ENCODE measurements at regions not wholly inside any gene's neighbourhood (a gene's known extent, or its start where the extent isn't known, plus 50 kb on each side); places are given as distances from the start of the nearest gene placed in this dataset.

DNA sequence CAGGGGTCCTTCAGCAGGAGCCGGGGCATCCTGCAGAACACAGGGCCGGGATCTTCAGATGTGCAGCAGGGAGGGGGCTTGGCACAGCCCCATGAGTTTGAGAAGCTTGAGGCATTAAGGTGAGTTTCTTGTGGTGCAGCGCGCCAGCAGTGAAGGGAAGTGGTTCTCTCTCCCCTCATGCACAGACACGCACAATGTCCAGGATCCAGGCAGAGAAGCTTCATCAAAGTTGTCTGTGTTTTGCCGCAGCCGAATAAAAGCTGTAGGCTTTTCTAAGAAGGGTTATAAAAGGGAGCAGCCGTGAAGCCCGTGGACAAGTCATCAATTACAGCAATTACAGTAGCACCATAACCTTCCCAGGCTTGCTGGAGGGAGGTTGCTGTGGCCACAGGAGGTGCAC lies 491.0 kb upstream of the CDH4 start:
- H3K9me3 ChIP-seq: 0 out of 2 replicates have a peak, but pooled peaks cover 3% of the 10 kb centered on the region
- H2AFZ ChIP-seq (ENCODE audit: low read depth): no peak overlapping the region
- H3K79me2 ChIP-seq (ENCODE audit: insufficient read depth): no peaks in the 10 kb centered on the region
- ChIA-PET CTCF (no interaction called here), POLR2A (no interaction called here)
- H3K36me3 ChIP-seq (replicated peaks in 1 of 2; ENCODE audit: control insufficient read depth in 1 of 2, insufficient read depth in 2 of 2, low read length in 1 of 2): no peaks in the 10 kb centered on the region
- no peaks in the 10 kb centered on the region for H3F3A ChIP-seq (replicated peaks; ENCODE audit: insufficient read depth)
- TF ChIP-seq ZBTB33 (IDR thresholded peaks at IDR 0.05; ENCODE audit: borderline replicate concordance, low read depth) (no peak), GATA2 (CRISPR knock-in tag; IDR thresholded peaks at IDR 0.05) (no peak), RFX5 (IDR thresholded peaks at IDR 0.05; ENCODE audit: low read length) (no peak), FOXM1 (IDR thresholded peaks at IDR 0.05; ENCODE audit: low read depth) (no peak), TAF1 (IDR thresholded peaks at IDR 0.05; ENCODE audit: borderline replicate concordance, low read depth, low read length) (no peak), NRF1 (IDR thresholded peaks at IDR 0.05; ENCODE audit: low read depth, low read length) (no peak), RAD21 (IDR thresholded peaks at IDR 0.05; ENCODE audit: low read length) (no peak), TCF12 (IDR thresholded peaks at IDR 0.05) (no peak), FOSL2 (IDR thresholded peaks at IDR 0.05; ENCODE audit: borderline replicate concordance, low read depth) (no peak)
- TF ChIP-seq, protein P1, sequence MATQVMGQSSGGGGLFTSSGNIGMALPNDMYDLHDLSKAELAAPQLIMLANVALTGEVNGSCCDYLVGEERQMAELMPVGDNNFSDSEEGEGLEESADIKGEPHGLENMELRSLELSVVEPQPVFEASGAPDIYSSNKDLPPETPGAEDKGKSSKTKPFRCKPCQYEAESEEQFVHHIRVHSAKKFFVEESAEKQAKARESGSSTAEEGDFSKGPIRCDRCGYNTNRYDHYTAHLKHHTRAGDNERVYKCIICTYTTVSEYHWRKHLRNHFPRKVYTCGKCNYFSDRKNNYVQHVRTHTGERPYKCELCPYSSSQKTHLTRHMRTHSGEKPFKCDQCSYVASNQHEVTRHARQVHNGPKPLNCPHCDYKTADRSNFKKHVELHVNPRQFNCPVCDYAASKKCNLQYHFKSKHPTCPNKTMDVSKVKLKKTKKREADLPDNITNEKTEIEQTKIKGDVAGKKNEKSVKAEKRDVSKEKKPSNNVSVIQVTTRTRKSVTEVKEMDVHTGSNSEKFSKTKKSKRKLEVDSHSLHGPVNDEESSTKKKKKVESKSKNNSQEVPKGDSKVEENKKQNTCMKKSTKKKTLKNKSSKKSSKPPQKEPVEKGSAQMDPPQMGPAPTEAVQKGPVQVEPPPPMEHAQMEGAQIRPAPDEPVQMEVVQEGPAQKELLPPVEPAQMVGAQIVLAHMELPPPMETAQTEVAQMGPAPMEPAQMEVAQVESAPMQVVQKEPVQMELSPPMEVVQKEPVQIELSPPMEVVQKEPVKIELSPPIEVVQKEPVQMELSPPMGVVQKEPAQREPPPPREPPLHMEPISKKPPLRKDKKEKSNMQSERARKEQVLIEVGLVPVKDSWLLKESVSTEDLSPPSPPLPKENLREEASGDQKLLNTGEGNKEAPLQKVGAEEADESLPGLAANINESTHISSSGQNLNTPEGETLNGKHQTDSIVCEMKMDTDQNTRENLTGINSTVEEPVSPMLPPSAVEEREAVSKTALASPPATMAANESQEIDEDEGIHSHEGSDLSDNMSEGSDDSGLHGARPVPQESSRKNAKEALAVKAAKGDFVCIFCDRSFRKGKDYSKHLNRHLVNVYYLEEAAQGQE (IDR thresholded peaks at IDR 0.05; ENCODE audit: low read depth, low read length): no peak
- TF ChIP-seq, protein P2, sequence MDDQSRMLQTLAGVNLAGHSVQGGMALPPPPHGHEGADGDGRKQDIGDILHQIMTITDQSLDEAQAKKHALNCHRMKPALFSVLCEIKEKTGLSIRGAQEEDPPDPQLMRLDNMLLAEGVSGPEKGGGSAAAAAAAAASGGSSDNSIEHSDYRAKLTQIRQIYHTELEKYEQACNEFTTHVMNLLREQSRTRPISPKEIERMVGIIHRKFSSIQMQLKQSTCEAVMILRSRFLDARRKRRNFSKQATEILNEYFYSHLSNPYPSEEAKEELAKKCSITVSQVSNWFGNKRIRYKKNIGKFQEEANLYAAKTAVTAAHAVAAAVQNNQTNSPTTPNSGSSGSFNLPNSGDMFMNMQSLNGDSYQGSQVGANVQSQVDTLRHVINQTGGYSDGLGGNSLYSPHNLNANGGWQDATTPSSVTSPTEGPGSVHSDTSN (IDR thresholded peaks at IDR 0.05): no peak
- TF ChIP-seq, protein P3, sequence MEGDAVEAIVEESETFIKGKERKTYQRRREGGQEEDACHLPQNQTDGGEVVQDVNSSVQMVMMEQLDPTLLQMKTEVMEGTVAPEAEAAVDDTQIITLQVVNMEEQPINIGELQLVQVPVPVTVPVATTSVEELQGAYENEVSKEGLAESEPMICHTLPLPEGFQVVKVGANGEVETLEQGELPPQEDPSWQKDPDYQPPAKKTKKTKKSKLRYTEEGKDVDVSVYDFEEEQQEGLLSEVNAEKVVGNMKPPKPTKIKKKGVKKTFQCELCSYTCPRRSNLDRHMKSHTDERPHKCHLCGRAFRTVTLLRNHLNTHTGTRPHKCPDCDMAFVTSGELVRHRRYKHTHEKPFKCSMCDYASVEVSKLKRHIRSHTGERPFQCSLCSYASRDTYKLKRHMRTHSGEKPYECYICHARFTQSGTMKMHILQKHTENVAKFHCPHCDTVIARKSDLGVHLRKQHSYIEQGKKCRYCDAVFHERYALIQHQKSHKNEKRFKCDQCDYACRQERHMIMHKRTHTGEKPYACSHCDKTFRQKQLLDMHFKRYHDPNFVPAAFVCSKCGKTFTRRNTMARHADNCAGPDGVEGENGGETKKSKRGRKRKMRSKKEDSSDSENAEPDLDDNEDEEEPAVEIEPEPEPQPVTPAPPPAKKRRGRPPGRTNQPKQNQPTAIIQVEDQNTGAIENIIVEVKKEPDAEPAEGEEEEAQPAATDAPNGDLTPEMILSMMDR (IDR thresholded peaks at IDR 0.05): no peak
- DNase-seq: no peak
- H3K4me1 ChIP-seq (ENCODE audit: control insufficient read depth in 1 of 2, insufficient read depth in 2 of 2, low read depth in 1 of 2, low read length in 1 of 2): no peaks in the 10 kb centered on the region
- no peak overlapping the region for H3K27ac ChIP-seq (ENCODE audit: low read depth in 2 of 2, low read length in 1 of 2)
- H4K20me1 ChIP-seq (ENCODE audit: insufficient read depth): no peaks in the 10 kb centered on the region
- no peak overlapping the region for H3K4me3 ChIP-seq (ENCODE audit: low read depth in 2 of 2, low read length in 1 of 2)
- no peaks in the 10 kb centered on the region for H3K27me3 ChIP-seq (ENCODE audit: insufficient read depth)
- WGBS (ENCODE audit: low lambda C conversion rate): 67% methylated on average over 8 of the region's 9 CpGs
- no peaks in the 10 kb centered on the region for H3K9me2 ChIP-seq
- H3K4me2 ChIP-seq: no peak overlapping the region
- no peak overlapping the region for H3K9ac ChIP-seq

Measured in SK-N-SH (cell line).